ENCODE measurements at regions not wholly inside any gene's neighbourhood (a gene's known extent, or its start where the extent isn't known, plus 50 kb on each side); places are given as distances from the start of the nearest gene placed in this dataset.
"Not testable (repeated sequence)": the region's sequence is repeated elsewhere in the genome, so short reads cannot be mapped to it uniquely, and the experiment has no call there.

DNA sequence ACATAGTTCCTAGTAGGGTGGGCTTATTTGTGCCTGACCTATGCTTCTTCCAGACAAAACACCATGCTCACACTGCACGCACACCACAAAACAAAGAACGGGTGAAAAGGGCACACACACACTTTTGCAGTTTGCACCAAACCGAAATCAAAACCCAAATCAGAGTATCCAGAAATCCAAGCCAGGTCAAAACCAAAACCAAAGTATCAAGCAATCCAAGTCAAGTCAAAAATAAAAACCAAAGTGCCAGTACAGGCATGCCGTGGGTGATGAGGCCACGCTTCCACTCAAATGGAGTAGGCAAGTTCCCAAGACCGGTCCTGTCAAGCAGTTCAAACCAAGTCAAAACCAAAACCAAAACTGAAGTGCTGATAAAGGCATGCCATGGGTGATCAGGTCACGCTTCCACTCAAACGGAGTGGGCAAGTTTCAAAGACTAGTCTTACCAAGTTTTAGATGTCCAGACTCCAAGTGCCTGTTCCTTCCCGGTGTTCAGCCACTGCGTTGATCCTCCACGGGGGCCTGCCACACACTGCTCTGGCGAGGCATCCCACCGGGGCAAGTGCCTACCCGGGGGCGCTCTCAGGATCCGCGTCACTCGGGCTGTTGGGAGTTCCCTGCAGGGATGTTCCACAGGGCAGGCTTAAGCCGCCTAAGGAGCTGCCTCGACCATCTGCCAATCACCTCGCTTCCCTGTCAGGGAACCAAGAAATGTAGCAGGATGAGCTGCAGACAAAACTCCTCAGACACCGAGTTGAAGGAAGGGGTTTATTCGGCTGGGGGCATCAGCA is 184.5 kb upstream of the SGO1 start:
- not testable (repeated sequence) for DNase-seq

DNA sequence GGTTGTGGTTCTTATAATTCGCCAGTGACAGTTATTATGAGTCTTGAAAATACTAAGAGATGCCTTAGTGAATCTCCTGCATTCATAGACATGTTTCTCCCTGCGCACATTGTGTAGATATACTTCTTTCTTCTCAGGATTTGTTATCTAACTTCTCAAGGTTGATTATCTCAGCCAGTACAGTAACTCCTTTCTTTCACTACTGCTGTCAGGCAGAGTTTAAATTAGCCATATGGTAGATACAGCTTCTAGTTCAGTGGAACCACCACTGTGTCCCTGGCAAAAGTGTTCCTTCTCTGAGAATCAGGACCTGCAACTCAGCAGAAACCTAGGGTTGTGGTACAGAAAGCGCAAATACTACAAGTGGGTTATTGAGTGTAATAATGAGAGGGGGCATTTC is 175.0 kb upstream of the SGO1 start:
- DNase-seq, result no peak

DNA sequence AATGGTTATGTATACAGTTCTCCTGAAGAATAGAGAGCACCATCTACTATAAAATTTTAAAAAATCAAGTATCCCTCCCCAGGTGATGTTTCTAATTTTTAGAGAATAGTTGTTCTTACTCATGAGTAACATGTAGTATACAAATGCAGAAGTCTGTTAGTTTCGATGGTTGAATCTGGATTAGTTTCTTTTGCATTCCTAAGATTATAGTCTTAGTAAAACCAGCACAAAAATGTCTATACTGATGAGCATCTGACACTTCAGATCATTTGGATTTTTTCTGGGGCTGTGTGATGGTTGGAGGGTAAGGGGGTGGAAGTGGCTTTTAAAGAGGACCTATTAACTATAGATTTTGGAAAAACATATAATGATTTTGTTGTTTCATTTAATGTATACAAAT is 167.3 kb upstream of the SGO1 start:
- no peak for DNase-seq

DNA sequence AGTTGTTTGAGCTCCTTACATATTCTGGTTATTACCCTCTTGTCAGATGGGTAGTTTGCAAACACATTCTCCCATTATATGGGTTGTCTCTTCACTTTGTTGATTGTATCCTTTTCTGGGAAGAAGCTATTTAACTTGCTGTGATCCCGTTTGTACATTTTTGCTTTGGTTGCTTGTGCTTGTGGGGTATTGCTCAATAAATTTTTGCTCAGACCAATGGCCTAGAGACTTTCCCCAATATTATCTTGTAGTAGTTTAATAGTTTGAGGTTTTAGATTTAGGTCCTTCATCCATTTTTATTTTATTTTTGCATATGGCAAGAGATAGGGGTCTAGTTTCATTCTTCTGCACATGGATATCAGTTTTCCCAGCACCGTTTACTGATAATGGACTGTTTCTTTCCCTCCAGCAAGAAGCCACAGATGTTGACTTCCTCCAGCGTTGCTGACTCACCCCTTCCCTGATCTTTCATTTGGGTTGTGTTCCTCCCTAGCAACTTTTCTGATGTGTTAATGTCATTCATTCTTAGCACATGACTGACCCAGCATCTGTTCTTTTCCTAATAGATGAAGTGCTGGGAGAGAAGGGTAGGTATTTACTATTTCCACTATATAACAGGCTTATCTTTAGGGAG is 166.7 kb upstream of the SGO1 start:
- DNase-seq, result peak; percentile 11

DNA sequence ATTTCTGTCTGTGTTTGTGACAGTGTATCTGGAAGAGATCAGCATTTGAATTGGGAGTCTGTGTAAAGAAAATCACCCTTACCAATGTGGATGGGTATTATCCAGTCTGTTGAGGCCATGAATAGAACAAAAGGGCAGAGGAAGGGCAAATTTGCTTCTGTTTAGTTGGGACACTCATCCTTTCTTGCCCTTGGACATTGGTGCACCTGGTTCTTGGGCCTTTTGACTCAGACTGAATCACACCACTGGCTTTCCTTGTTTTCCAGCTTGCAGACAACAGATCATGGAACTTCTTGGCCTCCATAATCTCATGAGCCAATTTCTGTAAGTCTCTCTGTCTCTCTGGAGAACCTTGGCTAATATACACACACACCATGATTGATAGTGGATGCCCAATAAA is 164.4 kb upstream of the SGO1 start:
- no peak for DNase-seq

DNA sequence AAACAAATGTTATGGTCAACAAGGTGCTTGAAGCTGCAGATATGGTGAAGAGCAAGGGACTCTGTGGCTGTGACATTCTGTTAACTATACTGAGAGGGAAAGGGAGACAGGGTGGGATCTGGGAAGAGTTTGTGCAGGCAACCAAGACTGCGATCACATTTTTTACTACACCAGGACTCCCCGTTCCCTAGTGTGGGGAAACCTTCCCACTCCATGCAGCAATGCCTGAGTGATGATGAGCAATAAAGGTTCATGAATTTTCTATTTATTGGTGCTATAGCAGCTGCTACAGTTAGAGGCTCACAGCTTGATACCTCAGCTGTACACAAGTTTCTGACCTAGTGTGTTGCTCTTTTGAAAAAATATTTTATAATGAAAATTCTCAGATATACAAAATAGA is 160.9 kb upstream of the SGO1 start:
- no peak for DNase-seq

DNA sequence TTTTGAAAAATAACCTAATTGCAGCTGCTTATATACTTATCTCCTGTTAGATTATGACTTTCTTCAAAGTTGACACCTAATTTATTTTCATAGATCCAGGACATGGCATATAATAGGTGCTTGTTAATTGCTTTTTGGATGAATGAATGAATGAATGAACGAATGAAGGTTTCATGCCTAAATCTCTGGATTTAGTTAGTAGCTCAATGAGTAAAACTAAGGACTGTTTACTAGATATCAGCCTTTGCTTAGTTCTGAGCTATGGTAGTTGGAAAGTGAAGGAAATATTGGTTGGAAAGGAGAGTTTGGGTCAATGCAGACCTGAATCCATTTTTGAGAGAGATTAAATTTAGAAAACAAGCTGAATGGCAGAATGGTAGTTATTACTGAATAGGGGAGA is 160.4 kb upstream of the SGO1 start:
- DNase-seq, result no peak

DNA sequence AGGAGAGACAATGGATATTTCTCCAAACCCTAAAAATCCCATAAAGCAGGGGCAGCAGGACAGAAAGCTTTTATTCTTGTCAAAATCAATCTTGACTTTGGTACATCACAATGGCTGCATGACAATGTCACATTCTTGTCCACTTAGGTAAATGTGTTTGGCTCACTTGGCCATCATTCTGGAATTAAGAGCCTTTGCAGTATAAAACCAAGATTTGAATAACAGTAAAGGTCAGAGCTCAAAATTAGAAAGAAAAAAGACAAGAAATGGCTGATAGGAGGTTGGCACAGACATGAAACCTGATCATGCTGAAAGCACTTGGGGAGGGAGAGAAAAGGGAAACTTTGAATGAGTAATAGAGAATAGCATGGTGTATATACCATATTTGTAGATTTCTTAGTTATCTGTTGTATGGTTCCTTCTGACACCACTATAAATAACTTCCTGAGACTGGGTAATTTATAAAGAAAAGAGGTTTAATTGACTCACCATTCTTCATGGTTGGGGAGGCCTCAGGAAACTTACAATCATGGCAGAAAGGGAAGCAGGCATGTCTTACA is 158.5 kb upstream of the SGO1 start:
- no peak for DNase-seq

DNA sequence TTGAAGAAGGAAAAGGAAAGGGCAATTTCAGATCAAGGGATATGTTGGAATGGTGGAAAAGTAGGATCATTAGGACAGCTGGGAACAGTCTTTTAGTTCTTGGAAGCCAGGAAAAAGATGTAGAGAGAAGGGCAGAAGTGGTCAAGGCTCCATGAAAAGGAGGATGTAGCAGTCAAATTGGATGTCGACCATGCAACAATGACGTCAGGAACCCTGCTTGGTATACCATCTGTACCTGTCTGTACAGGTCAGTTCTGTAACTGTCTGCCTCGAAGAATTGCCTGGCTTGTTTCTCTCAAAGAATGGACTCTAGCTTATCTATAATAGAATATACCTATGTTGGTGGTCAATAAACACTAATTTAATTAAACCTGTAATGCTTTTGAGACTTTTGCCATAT is 157.8 kb upstream of the SGO1 start:
- no peak for DNase-seq

DNA sequence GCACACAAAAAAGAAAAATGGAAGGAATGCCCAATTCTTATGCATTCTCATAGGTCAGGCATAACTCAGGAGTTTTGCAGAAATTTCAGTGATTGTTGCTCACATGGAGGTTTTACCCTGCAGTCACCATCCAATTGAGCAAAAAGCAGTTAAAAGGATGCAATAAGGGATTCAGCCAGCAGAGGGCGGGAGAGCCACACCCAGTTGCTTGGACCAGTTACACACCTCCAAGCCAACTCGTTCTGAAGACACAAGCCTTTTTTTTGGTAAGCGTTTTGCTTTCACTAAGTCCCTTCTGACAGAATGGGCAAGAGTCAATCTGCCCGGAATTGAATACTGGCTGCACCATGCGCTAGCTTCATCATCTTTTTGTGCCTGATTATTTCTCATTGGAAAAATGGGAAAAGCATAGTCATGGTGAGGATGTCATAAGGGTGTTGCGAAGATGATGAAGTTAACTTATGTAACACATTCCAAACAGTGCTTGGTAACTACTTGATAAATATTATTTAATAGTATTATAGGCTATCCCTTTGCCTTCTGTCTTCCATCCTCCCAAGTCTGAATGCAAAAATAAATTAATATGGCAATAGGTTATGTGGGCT is 154.4 kb upstream of the SGO1 start:
- peak; percentile 73 for DNase-seq

DNA sequence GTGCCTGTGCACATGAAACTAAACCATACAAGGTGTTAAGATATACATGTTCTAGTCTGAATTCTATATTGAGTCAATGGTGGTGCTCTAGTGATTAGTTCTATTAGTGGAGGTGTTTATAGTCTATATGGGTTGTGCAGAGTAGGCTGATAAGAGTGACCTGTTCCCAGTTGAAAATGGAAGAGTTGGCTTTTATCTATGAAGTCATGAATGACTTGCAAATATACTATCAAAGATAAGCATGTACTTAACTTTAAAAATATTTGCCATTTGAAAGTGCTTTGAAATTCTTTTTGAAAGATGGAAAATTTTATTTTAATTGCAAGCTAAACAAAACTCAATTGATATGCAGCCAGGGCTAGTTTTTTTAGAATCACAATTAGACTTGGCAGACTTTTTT is 150.6 kb upstream of the SGO1 start:
- peak; percentile 9 for DNase-seq

DNA sequence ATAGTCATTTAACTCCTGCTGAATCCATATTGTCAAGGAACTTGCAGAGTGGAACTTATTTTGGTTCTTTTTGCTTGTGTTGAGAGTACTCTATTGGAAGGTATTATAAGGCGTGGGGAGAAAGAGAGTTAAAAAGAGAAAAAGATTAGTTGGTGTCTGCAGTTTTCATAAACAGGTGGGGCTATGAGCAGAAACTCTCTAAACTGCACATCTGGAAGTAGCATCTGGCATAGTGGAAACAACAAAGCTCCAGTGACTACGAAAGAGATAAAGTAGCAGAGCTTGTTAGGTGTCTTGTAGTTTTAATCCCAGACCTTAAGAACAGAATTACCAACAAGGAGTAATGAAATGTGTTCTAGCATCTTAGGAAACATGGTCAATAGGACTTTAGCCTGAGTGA is 148.8 kb upstream of the SGO1 start:
- DNase-seq, result no peak

DNA sequence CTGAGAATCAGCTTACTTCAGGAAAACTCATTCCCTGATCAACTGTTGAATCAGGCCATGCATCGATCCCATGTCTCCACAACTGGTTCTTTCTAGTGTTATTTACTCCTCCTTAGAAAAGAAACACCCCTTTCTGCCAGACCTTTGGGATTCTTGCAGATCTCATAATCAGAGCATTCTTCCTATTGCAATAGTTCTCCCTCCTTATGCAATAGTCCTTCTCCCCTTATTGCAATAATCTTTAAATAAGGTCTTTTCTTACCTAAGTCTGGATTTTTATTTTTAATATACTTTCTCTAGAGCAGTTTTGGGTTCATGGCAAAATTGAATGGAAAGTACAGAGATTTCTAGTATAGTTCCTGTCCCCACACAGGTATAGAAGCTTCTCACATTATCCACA is 141.9 kb upstream of the SGO1 start:
- no peak for DNase-seq

DNA sequence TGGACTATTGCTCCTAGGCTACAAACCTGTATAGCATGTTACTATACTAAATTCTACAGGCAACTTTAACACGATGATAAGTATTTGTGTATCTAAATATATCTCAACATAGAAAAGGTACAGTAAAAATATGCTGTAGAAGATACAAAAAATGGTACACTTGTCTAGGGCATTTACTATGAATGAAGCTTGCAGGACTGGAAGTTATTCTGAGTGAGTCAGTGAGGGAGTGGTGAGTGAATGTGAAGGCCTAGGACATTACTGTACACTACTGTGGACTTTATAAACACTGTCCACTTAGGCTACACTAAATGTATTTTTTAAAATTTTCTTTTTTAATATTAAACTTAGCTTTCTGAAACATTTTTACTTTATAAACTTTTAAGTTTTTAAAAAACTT is 140.5 kb upstream of the SGO1 start:
- DNase-seq, result no peak

DNA sequence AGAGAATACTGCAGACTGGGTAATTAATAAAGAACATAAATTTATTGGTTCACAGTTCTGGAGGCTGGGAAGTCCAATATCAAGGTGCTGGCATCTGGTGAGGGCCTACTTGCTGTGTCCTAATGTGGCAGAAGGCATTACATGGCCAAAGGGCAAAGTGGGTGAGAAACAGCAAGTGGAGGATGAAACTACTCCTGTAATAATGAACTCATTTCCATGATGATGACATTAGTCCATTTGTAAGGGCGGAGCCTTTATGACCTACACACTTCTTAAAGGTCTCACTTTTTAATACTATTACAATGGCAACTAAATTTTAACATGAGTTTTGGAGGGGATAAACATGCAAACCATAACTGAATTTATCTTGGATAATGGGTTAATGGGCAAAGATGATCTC is 139.6 kb upstream of the SGO1 start:
- DNase-seq, result no peak

DNA sequence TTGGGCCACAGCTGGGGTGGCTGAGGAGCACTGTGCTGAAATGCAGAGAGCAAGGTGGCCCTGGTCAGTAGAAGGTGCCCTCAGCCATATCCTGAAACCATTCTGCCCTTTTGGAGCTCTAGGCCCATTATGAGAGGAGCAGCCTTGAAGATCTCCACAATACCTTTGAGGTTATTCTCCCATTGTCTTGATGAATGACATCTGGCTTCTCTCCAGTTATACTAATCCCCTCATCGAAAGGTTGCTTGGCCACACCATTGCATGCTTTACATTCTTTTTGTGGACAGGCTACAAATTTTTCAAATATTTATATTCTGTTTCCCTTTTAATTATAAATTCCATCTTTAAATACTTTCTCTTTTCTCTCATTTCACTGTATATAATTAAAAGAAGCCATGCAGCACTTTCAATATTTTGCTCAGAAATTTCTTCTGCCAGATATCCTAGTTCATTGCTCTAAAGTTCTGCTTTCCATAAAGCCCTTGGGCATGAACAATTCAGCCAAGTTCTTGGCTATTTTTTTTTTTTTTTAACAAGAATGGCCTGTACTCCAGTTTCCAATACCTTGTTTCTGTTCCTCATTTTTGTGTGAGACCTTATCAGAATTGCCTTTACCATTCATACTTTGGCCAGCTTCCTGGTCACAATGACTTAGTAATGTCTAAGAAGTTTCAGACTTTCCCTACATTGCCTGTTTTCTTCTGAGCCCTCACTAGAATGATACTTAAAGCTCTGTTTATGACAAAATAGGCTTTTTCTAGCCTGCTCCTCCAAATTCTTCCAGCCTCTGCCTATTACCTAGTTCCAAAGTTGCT is 138.9 kb upstream of the SGO1 start:
- DNase-seq, result peak; percentile 27

DNA sequence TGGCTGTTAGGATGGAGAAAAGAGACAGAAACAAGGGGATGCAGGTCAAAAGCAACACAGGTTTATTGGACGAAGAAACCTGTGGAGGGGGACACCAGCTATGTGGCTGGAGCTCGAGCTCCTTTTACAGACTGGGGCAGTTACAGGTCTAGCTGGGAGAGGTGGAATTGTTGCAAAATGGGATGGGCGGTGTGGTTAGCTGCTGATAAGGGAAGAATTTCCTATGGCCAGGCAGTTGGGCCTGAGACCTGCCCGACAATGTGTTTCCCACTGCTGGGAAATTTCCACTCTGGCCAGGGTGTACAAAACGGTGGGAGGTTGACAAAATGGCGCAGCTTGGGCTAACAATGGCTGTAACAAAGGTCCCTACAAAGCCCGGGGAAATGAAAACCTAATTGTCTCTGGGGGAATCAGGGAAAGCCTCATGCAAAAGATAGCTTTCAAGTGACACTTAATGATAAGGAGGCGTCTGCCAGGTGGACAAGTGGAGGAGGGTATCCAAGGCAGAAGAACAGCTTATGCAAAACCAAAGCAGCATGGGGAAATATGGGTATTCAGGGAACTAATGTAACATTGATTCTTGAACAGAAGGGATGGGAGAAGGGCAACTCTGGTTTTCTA is 137.4 kb upstream of the SGO1 start:
- DNase-seq, result no peak

DNA sequence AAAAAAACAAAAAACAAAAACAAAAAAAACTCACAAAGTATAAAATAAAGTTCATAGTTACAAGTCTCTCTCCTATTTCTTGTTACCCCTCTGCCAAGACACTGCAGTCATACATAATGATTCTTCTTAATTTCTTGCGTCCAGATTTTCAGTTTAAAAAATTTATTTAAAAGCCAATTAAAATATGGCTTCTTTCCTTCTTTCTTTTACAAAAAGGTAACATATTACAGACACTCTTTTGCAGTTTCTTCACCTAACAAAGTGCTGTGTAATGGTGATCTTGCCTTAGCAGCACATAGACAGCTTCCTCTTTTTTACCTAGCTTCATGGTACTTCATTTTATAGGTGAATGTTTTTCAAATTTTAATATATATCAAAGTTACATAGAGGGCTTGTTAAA is 136.1 kb upstream of the SGO1 start:
- no peak for DNase-seq

DNA sequence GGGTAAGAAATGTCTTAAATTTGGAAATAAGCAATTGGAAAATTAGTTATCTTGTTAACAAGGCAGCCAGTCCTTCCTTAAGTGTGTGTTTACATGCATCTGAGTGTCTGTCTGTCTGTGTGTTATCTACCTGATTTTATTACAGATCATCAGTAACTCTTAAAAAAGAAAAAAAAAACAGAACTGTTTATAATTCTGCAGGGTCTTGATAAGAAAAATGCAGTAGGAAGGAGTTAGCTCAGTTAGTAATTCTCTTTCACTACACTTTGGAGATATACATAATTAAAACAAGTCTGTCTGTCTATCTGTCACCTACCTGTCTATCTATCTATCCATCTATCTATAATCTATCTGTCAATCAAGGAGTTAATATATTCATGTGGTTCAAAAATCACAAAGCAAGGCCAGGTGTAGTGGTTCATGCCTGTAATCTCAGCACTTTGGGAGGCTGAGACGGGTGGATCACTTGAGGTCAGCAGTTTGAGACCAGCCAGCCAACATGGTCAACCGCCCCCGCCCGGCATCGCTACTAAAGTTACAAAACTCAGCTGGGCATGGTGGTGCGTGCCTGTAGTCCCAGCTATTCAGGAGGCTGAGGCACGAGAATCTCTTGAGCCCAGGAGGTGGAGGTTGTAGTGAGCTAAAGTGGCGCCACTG is 135.5 kb upstream of the SGO1 start:
- DNase-seq, result no peak

DNA sequence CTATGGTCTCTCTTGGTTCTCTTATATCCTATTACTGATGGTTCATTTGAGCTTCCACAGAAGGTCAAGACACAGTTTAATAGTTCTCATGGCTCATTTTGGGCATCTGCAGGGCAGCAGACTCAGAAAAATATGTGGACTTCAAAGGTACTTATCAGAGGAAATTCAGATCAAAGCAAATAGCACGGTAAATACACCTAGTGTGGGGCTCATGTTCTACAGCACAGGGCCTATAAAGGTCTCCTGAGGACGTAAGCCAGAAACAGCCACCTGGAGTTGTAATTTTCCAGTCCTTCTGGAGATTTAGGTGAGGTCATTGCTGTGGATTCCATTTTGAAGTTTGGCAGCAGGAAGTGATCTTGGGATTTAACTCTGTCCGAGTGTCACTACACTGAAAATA is 134.5 kb upstream of the SGO1 start:
- no peak for DNase-seq

DNA sequence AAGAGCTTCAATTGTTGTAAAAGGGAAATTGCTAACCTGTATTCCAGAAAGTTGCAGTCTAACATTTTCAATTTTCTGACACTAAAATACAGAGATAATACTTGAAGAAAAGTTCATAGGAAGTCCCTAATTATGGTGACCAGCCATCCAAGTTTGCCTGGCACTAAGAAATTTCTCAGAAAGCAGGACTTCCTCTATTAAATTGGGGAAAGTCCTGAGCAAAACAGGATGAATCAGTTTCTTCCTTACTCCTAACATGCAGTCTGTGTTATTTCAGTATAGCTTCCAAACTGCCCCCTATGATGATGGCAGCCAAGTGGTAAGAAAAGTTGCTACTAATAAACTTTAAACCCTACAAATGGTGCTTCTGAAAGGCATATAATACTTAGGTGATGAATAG is 133.5 kb upstream of the SGO1 start:
- DNase-seq, result no peak

DNA sequence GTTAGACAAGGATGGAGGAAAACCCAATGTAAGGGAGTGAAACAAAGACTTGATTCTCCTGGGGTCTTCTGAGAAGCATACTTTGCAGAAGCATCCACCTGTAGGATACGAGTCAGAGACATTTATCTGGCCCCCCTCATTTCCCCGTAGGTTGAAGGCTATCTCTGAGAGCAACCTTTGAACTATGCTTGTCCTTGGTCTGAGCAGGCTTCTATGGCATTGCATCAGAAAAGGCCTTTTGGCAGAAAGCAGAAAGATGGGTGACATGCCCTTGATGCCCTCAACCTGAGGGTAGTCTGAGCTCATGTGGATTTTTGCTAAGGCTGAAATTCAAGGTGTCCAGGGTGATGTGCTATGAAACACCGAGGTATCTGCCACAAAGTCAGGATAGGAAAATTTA is 131.6 kb upstream of the SGO1 start:
- DNase-seq, result no peak
